Stimulated activated CD4-positive, alpha-beta T cell treated with anti-CD3 and anti-CD28 coated beads, Interleukin-1b, Interleukin-23, amount 100 ng/mL, for 48 hours (primary cell): ENCODE measurements at regions not wholly inside any gene's neighbourhood (a gene's known extent, or its start where the extent isn't known, plus 50 kb on each side); places are given as distances from the start of the nearest gene placed in this dataset.
"Not testable (repeated sequence)": the region's sequence is repeated elsewhere in the genome, so short reads cannot be mapped to it uniquely, and the experiment has no call there.

Experiments
- DNase-seq: peaks from one replicate; pipeline ENCODE4 v3.0.0-alpha.2; 2020

DNA sequence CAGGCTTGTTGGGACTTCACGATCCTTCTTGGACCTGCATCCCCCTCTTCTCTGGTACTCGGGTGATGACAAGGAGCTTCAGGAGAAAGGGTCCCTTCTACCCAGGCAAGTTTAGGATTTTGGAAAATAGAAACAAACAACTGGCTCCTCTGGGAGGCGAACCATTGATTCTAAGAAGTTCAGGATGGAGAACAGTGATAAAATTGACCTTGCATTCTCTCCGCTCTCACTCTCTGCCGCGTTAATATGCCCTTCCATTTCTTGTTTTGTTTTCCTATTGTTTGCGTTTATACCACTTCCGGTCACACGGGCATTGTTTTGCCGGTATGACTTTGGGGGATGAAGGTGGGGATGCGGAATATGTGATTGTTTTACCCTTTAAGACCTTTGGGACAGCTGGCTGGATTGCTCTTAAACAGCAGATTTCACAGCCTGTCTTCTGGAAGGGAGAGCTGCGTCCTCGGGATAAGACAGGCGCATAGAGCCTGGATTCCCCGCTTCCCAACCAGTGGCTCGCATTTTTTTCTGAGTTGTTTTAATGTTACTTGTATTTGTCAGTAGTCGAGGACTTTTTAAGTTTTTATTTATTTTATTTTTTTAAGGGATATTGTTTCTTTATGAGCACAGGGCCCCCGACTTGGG is 144.3 kb upstream of the ZNF184 start:
- no peak for DNase-seq

DNA sequence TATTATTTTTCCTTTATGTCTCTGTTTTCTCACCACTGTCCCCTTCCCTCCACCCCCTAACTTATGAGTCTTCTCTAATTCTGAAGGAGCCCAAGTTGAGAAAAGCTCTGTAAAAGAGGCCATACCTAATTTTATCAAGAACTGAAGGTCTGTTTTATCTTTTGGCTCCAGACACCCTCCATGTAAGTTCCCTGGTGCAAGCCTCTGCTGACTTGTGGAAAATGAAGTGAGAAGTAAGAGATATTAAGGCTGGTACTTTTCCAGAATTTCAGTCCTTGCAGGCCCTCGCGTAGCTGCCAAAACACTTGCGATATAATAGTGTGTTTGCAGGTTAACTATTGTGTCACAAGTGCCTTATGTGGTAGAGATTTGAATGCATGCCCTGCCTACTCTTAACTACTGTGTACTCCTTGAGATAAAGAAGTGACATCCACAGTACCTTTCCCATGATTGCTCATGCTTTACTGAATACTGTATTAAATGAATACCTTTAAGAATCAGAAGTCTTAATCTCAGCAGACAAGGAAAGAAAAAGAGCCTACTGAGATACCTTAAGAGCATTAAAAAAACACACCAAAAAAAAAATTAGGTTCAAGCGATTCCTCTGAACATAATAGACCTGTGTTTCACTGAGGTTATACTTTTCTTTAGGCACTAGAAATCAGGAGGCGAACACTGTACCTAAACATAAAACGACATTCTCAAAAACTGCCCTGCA is 143.6 kb upstream of the ZNF184 start:
- DNase-seq, result no peak

DNA sequence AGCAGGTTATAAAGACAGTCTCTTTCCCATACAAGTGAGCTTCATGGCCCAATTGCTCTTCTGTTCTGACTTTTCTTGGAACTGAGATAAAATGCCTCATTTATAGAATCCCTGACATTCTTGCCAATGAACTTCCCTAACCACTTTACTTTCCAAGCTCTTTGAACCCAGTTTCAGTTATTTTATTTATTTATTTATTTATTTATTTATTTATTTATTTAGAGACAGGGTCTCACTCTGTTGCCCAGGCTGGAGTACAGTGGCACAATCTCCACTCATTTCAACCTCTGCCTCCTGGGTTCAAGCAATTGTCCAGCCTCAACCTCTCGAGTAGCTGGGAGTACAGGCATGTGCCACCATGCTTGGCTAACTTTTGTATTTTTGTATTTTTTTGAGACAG is 138.5 kb upstream of the ZNF184 start:
- no peak for DNase-seq

DNA sequence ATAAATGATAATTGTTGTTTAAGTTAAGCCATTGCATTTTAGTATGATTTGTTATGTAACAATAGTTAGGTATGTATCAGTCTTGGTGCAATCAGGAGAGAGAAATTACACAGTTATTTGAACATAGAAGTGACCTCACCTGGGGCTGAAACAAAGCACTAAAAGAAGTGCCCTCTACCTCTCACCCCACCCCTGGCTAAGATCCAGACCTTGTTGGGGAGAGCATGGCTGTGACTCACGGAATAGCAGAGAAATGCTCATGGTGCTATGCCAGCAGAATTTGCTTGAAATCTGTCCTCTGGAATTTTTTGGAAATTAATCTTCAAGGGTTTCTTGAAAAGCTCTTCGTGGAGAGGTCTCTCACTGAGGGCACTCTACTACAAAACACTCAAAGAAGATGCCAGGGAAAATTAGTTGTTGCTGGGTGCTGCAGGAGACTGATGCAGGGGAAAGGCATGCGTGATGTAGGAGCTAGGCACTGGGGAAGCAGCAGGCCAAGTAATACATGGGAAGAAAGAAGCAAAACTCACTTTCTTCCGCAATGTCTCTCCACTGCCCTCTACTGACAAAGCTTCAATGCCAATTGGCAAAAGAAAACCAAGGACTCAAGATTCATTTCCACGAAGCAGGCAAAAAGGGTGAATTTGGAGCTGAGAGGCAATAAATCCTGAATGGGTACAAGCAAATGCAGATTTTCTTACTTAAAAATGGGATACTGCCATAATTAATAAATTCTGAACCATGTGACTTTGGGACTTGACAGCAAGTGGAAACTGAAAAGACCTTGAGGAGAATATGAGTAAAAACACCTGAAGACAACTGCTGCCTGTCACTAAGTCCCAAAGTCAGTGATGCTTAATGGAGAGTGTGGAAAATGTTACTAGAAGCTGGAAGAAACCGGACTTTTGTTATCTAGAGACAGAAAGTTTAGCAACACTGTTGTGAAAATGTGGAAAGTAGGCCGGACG is 136.3 kb upstream of the ZNF184 start:
- DNase-seq, result no peak

DNA sequence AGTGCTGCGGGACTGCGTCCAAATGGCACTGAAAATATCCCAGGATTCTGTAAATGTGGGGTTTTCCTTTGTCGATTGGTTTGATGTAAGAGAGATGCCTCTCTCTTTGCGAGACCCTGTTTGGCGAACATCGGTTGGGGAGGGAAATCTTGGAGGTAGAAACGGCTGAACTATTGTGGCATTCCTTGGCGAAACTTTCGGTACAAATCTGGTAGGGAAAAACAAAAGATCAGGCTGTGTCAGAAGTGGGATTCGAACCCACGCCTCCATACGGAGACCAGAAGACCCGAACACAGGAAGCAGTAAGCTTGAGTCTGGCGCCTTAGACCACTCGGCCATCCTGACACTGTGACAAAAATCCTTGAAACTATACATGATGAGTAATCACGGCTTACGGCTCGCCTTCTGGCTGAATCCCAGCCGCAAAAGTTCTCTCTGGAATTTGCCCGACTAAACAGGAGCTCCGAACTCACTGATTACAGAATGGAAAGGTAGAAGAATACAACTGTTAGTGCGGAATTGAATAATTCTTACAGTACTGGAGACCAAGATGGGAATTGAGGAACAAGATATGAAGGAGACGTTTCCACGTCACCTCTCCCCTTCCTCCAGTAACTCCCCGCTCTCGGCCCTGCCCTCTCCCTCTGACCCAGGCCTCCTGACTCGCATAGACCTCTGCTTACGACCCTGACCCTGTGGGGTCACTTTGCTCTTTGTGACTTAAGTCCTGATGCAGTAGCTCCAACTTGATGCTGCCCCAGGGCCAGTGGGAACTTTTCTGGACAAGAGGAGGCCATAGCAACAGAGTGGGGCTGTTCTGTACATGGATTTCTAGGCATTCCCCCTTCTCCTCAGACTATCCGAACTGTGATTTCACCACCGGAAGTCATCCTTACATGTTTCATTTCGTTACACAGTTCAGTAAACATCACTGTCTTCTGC is 132.8 kb upstream of the ZNF184 start:
- peak; percentile 39 for DNase-seq

DNA sequence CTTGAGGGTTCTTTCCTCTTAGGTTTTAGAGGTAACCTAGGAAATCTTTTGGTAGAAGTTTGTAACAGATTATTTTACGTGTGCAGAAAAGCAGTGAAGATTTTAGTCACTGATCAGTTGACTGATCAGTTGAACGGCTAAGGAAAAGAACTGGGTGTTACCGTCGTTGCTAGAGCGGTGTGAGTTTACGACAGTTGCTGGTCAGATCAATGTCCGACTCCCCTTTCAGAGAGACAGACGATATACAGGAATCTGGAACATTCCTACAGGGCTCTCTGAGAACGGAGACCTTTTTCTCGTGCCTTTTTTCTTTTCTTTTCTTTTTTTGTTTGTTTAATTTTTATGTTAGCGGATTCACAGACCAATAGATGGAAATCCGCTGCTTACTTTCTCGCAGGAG is 132.1 kb upstream of the ZNF184 start:
- DNase-seq, result no peak

DNA sequence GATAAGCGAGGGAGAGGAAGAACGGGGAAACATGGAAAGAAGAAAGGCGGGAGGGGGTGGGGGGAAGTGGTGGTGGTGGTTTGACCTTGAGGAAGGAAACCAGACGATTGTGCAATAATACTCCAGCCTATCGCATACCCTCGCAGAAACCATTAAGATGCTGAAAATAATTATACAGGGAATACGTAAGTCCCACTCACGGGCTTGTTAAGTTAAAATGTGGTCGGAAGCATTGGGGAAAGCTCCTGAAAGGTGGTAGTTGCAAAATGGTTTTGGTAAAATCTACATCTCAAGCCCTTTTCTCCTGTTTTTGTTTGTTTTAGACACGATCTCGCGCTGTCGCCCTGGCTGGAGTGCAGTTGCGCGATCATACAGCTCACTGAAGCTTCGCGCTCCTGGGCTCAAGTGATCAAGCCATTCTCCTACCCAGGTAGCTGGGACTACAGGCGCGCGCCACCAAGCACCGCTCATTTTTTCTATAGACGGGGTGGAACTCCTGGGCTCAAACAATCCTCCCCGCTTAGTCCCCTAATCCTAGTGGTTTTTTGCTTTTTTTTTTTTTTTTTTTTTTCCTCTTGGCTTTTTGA is 128.9 kb upstream of the ZNF184 start:
- no peak for DNase-seq

DNA sequence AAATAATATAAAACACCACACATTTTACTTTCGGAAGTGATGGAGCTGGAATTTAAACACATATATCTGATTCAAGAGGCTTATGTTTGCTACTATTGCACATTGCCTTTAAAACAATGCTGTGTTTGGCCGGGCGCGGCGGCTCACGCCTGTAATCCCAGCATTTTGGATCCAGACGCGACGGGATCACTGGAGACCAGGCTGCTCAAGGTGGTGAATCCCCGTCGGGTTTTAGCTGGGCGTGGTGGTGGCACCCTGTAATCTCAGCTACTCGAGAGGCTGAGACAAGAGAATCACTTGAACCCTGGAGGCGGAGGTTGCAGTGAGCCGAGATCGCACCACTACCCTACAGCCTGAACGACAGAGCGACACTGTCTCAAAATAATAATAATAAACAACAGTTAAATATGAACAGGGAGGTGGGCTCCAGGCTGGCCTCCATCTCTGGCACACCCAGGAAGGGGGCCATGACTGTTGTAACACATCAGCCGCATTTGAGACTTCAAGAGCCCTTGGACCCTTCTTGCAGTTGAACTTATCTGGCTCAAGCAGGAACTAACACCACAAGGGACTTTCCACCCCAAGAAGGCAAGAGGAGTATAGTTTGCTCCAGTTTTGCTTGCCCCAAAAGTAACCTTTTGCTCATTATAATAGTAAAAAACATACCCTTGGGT is 127.1 kb upstream of the ZNF184 start:
- DNase-seq, result no peak

DNA sequence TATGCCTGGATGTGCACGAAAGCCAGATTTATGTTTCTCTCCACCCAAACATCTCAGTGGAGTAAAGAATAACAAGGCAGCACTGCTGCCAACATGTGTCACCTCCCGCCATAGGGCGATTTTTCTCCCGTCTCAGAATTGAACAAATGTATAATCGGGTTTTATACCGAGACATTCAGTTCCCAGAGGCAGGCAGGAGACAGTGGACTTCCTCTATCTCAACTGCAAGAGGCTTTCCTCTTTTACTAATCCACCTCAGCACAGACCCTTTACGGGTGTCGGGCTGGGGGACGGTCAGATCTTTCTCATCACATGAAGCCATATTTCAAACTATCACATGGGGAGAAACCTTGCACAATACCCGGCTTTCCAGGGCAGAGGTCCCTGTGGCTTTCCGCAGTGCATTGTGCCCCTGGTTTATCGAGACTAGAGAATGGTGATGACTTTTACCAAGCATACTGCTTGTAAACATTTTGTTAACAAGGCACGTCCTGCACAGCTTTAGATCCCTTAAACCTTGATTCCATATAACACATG is 124.2 kb upstream of the ZNF184 start:
- not testable (repeated sequence) for DNase-seq

DNA sequence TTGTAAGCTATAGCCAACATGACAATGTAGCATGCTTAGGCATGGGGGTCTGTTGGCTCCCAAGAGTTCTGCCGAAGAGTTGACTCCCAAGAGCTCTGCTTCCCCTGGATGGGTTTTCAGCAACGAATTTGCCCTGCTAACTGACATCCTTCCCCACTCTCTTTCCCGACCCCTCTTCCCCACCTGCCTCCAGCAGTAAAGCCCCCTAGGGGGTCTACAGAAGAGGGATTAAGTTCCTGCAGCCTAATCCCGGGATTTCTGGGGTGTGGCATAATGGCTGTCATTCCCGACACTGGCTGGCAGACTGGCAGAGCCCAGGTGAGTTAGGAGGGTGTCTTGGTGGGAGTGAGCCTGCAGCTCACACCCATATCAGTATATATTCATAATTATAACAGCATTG is 121.0 kb upstream of the ZNF184 start:
- no peak for DNase-seq

DNA sequence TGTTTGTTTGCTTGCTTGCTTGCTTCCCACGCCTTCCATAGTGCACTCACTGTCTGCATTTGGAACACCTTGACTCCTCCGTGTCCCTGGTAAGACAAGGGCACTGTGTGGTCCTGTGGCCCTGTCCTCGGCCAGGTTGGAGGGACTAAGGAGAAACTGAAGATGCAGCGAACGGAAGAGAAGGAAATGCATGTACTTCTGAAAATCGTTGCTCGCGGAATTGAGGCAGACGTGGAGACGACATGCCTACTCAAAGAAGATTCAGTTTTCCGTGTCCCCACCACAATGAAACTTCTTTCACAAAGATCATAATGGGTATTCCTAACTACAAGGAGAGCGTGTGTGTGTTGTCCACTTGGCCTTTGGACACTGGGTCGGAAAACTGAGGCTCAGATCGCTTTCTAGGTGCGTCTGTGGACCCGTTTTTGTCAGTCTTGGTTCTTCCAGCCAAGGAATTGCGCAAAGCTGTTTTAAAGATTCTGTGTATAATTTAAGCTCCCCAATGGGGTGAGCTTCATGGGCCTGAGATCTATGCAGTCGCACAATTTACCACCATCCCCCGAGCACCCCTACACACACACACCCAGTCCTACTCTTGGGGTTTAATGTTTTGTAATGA is 120.4 kb upstream of the ZNF184 start:
- DNase-seq, result no peak

DNA sequence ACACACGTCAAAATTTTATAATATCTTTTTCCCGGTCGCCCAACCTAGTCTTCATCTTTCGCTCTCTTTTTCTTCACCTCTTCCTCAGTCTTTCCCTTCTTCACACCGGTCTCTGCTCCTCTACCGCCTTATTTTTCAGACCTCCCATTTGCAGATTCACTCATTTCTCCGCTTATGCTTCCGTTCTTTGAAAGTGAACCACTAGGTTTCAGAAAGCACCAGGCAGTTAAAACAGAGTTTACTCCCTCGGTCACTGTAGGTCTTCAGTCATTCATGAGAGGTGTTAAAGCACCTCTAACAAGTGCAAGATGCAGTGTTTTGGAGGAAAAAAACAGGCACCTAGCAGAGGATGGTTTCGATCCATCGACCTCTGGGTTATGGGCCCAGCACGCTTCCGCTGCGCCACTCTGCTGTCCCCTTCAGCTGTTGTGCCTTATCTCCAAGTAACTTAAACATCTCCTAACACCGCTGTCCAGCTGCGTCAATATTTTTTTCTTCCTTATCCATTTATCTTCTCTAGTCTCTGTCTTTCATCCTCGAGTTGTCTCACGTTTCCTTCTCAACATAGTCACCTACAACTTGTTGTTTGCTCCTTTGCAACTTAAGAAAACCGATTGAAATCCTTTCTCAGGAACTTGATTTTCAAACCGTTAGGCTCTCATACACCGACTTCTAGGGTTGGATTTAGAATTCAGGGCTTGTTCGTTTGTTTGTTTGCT is 119.7 kb upstream of the ZNF184 start:
- peak; percentile 64 for DNase-seq

DNA sequence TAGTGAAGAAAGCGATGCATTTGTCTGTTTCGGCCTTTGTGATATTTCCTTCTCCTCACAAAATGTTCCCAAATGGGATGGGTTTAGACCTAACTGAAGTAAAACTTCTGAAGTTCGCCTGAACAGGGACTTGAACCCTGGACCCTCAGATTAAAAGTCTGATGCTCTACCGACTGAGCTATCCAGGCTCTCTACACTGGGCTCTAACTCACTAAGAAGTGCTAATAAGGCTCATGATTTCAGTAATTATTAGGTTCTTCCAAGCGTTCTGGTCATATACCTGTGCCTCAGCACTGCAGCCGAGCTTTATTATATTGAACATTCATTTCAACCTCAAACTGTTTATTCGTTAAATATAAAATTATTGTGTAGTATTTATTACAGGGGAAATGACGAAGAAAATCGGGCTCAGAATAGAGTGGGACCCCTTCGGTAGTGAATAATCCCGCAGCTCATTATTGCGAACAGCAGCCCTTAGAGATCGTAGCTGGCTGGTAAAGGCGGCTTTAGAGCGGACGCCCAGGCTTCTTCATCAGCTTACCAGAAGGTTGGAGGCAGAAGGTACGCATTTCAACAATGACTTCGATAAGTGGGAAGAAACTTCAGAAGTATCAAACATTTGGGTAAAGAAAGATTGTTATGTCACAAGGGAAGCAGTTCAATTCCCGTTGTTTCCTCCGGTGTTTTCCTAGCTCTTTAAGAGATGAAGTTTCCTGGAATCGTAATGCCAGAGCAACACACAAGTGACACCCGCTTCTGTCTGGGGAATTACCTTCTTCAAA is 119.0 kb upstream of the ZNF184 start:
- DNase-seq, result no peak

DNA sequence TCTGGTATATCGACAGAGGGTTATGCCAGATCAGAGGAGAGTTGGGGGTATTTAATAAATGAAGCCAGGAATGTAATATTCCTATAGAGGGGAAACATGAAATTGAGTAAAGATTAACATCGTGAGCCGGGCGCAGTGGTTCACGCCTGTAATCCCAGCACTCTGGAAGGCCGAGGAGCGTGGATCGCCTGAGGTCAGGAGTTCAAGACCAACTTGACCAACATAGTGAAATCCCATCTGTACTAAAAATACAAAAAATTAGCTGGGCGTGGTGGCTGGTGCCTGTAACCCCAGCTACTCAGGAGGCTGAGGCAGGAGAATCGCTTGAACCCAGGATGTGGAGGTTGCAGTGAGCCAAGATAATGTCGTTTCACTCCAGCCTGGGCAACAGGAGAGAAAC is 112.4 kb upstream of the ZNF184 start:
- DNase-seq, result not testable (repeated sequence)

DNA sequence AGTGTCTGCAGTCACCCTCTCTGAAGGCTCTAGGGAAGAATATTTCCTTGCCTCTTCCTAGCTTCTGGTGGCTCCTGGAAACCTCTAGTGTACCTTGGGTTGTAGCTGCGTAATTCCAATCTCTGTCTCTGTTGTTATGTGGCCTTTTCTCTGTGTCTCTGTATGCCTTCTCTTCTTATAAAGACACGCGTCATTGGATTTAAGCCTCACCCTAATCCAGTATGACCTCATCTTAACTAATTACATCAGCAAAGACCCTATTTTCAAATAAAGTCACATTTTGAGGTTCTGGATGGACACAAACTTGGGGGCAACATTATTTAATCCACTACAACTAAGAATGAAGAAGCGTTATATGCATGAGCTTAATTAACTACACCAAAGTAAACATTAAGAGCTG is 111.4 kb upstream of the ZNF184 start:
- DNase-seq, result no peak

DNA sequence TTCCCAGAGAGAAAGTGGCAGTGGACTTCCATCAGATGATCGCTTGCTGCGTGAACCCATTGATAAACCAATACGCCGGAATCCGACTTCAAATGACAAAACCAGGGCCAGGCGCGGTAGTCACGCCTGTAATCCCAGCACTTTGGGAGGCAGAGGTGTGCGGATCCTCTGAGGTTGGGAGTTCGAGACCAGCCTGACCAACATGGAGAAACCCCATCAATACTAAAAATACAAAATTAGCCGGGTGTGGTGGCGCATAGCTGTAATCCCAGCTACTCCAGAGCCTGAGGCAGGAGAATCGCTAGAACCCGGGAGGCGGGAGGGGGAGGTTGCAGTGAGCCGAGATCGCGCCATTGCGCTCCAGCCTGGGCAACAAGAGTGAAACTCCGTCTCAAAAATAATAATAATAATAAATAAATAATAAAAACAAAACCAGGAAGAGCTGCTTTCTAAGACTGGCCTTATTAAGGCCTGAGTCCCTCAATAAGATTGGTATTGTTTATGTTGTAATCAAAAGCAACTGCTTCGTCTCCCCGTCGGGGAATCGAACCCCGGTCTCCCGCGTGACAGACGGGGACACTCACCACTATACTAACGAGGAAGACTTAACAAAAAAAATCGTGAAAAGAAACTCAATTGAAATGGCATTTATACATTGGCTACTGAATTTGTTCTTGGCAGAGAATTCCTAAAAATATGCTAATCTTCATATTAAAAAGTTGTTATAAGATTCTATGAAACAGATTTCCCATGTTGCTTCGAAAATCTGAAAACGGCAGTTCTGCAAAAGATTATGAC is 110.2 kb upstream of the ZNF184 start:
- peak; percentile 71 for DNase-seq

DNA sequence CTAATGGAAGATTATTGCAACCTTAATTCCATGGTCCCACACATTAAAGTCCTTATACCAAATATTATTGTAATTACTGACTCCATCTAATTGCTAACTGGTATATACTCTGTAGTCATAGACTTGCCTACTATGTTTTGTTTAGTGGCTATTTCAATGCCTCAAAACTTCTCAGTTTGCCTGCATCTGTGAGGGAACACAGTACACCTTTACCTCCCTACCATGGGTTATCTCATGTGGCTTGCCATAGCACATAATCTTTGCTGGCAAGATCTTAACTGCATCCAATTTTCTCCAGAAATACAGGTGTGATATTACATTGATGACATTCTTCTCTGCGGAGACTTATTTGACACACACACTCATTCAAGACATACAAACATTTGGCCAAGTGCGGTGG is 107.1 kb upstream of the ZNF184 start:
- DNase-seq, result no peak

DNA sequence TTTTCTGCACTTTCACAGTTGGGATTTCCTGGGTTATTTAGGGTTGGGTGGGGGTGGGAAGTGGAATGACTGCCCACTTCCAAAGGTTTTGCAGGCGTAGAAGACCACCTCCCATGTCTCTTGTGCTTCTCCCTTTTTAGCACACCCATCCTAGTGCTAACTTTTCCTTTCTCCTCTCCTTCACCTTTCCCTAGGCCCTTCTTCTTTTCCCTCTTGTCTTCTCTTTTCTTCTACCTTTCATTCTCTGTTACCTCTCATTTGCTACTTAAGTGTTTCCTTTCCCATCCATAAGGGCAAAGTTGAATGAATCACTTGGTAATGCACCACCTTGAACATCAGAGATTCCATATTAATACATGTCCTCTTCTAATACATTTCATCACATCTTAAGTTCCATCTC is 105.0 kb upstream of the ZNF184 start:
- DNase-seq, result no peak
